GM23338 (cell line): ENCODE measurements at regions not wholly inside any gene's neighbourhood (a gene's known extent, or its start where the extent isn't known, plus 50 kb on each side); places are given as distances from the start of the nearest gene placed in this dataset.

Experiments used
- ATAC-seq: fragments of 200-7000 bp; cut with Tn5 transposase; 3 replicates; pipeline ENCODE4 v1.9.1; 2020
- DNase-seq: peaks from one replicate; pipeline ENCODE4 v3.0.0-alpha.2; 2015; ENCODE audit warnings: low spot score
- H2AFZ ChIP-seq: fragments of 200-600 bp; sonication (generic); 2 replicates; pipeline ENCODE4 v1.8.0; 2016; ENCODE audit warnings: antibody characterized with exemption, mild to moderate bottlenecking, moderate library complexity
- H3F3A ChIP-seq: fragments of 200-600 bp; sonication (generic); replicated peaks from 2 replicates; pipeline ENCODE4 v1.8.0; 2017; ENCODE audit warnings: antibody characterized with exemption, mixed run types, low read depth
- H3K27ac ChIP-seq: fragments of 200-600 bp; sonication (generic); 2 replicates; pipeline ENCODE4 v1.6.1; 2016; ENCODE audit warnings: low read depth
- H3K27me3 ChIP-seq: fragments of 200-600 bp; sonication (generic); 2 replicates; pipeline ENCODE4 v1.8.0; 2016; ENCODE audit warnings: mild to moderate bottlenecking, mixed run types, moderate library complexity; ENCODE audit not compliant: insufficient read depth
- H3K36me3 ChIP-seq: fragments of 200-600 bp; sonication (generic); 2 replicates; pipeline ENCODE4 v1.8.0; 2016; ENCODE audit warnings: mild to moderate bottlenecking; ENCODE audit not compliant: insufficient read depth
- H3K4me1 ChIP-seq: fragments of 200-600 bp; sonication (generic); 2 replicates; pipeline ENCODE4 v1.8.0; 2016; ENCODE audit warnings: mild to moderate bottlenecking, moderate library complexity; ENCODE audit not compliant: insufficient read depth
- H3K4me2 ChIP-seq: fragments of 200-600 bp; sonication (generic); 2 replicates; pipeline ENCODE4 v1.7.1; 2017; ENCODE audit warnings: mixed run types
- H3K4me3 ChIP-seq: fragments of 200-600 bp; sonication (generic); 2 replicates; pipeline ENCODE4 v1.6.1; 2016; ENCODE audit warnings: mixed run types
- H3K79me2 ChIP-seq: fragments of 200-600 bp; sonication (generic); replicated peaks from 2 replicates; pipeline ENCODE4 v1.8.0; 2017; ENCODE audit warnings: mild to moderate bottlenecking; ENCODE audit not compliant: insufficient read depth
- H3K9me2 ChIP-seq: fragments of 200-600 bp; sonication (generic); 2 replicates; pipeline ENCODE4 v1.8.0; 2017; ENCODE audit not compliant: insufficient read depth
- H4K20me1 ChIP-seq: fragments of 200-600 bp; sonication (generic); replicated peaks from 2 replicates; pipeline ENCODE4 v1.8.0; 2017; ENCODE audit warnings: mild to moderate bottlenecking; ENCODE audit not compliant: insufficient read depth
- H3K27ac Mint-ChIP-seq: 2 replicates; pipeline ENCODE4 v1.8.0; 2020; ENCODE audit warnings: inconsistent platforms, mild to moderate bottlenecking, moderate library complexity, mixed read lengths
- H3K27me3 Mint-ChIP-seq: 3 replicates; pipeline ENCODE4 v1.8.0; 2022; ENCODE audit warnings: low read depth, mild to moderate bottlenecking, moderate library complexity, mixed read lengths, inconsistent platforms; ENCODE audit not compliant: insufficient read depth, poor library complexity
- H3K36me3 Mint-ChIP-seq: 3 replicates; pipeline ENCODE4 v1.8.0; 2021; ENCODE audit warnings: low read depth, mild to moderate bottlenecking, inconsistent platforms, moderate library complexity, mixed read lengths
- H3K4me1 Mint-ChIP-seq: 3 replicates; pipeline ENCODE4 v1.8.0; 2020; ENCODE audit warnings: mild to moderate bottlenecking, inconsistent platforms, mixed read lengths
- H3K4me3 Mint-ChIP-seq: 3 replicates; pipeline ENCODE4 v1.8.0; 2021; ENCODE audit warnings: moderate library complexity, mild to moderate bottlenecking, inconsistent platforms, mixed read lengths
- H3K9me3 Mint-ChIP-seq: 3 replicates; pipeline ENCODE4 v1.8.0; 2020; ENCODE audit warnings: moderate library complexity, mild to moderate bottlenecking, inconsistent platforms, mixed read lengths
- CREB1 ChIP-seq: fragments of 250-450 bp; sonication (Bioruptor Pico); IDR thresholded peaks from 2 replicates; pipeline ENCODE4 v1.5.0; 2020; ENCODE audit warnings: low read depth, mild to moderate bottlenecking, moderate library complexity
- CTCF ChIP-seq, 2 experiments: fragments of 200-600 bp in 1 of 2; sonication (generic) in 1 of 2; conservative IDR thresholded peaks; 2 replicates each; pipeline versions ENCODE4 v1.5.1 to v1.6.1; 2016 to 2017; ENCODE audit warnings: antibody characterized with exemption in 2 of 2, low read depth in 2 of 2, mild to moderate bottlenecking in 2 of 2, moderate library complexity in 1 of 2
- EZH2 ChIP-seq: fragments of 200-600 bp; sonication (generic); IDR thresholded peaks from one replicate; pipeline ENCODE4 v1.8.0; 2017; ENCODE audit warnings: antibody characterized with exemption, mild to moderate bottlenecking, low read depth; ENCODE audit not compliant: unreplicated experiment
- EZH2phosphoT487 ChIP-seq: fragments of 200-600 bp; sonication (generic); IDR thresholded peaks from one replicate; pipeline ENCODE4 v1.8.1; 2018; ENCODE audit warnings: antibody characterized with exemption; ENCODE audit not compliant: unreplicated experiment
- JUNB ChIP-seq: IDR thresholded peaks from one replicate; pipeline ENCODE4 v1.6.1; 2016; ENCODE audit warnings: antibody characterized with exemption; ENCODE audit not compliant: unreplicated experiment
- NANOG ChIP-seq: IDR thresholded peaks from 2 replicates; pipeline ENCODE4 v1.6.1; 2016; ENCODE audit warnings: antibody characterized with exemption, borderline replicate concordance
- POLR2AphosphoS5 ChIP-seq: IDR thresholded peaks from 2 replicates; pipeline ENCODE4 v1.6.1; 2016; ENCODE audit warnings: antibody characterized with exemption, low read depth
- REST ChIP-seq: IDR thresholded peaks from one replicate; pipeline ENCODE4 v1.6.1; 2018; ENCODE audit warnings: antibody characterized with exemption; ENCODE audit not compliant: unreplicated experiment
- STAT1 ChIP-seq: IDR thresholded peaks from one replicate; pipeline ENCODE4 v1.6.1; 2016; ENCODE audit warnings: antibody characterized with exemption; ENCODE audit not compliant: unreplicated experiment
- ZNF114 ChIP-seq: fragments of 250-450 bp; sonication (Bioruptor Pico); IDR thresholded peaks from 2 replicates; pipeline ENCODE4 v1.5.0; 2020; ENCODE audit warnings: mild to moderate bottlenecking, moderate library complexity
- ZNF331 ChIP-seq: fragments of 250-450 bp; sonication (Bioruptor Pico); IDR thresholded peaks from 2 replicates; pipeline ENCODE4 v1.5.0; 2020; ENCODE audit warnings: low read depth, mild to moderate bottlenecking, moderate library complexity
- ZNF462 ChIP-seq: fragments of 250-450 bp; sonication (Bioruptor Pico); IDR thresholded peaks from 2 replicates; pipeline ENCODE4 v1.5.0; 2020; ENCODE audit warnings: mild to moderate bottlenecking, moderate library complexity
- TF ChIP-seq, protein P1 (sequence below): IDR thresholded peaks from 2 replicates; pipeline ENCODE4 v1.6.1; 2016; ENCODE audit warnings: antibody characterized with exemption

DNA sequence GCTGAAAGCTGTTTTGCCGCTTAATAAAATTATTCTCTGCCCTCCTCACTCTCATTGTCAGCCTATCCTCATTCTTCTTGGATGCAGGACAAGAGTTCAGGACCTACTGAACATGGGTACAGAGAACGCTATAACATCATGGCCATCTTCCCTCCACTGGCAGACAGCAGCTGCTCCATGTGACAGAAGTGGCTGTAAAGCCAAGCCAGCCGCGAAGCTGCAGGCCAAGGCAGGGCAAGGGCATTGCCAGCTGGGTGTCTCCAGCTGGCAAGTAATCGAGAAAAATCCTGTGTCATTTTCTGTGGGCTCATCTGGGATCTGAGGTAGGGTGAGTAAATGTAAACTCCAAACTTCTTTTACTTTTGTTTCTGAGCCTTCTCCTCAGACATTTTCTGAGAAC lies 84.8 kb downstream of the SLC25A46 start:
- no peaks in the 10 kb centered on the region for H3K4me1 ChIP-seq
- no peak overlapping the region for H3K4me2 ChIP-seq
- H3K36me3 ChIP-seq, result 0 out of 2 replicates have a peak, but pooled peaks cover 16% of the 10 kb centered on the region
- Mint-ChIP-seq H3K4me1 (no peaks in the 10 kb centered on the region), H3K4me3 (no peak overlapping the region), H3K36me3 (peaks cover 23% of the 10 kb centered on the region; the same call in 2 of the 3 replicates), H3K27ac (no peak overlapping the region), H3K9me3 (peaks cover 55% of the 10 kb centered on the region), H3K27me3 (peaks cover 3% of the 10 kb centered on the region)
- TF ChIP-seq EZH2, result no peak
- TF ChIP-seq CTCF (conservative IDR thresholded peaks at IDR 0.05; ENCODE audit: low read depth in 2 of 2), result no peak
- TF ChIP-seq CREB1 (CRISPR knock-in tag), result no peak
- TF ChIP-seq STAT1, result no peak
- no peak for TF ChIP-seq POLR2AphosphoS5
- TF ChIP-seq, protein P1, sequence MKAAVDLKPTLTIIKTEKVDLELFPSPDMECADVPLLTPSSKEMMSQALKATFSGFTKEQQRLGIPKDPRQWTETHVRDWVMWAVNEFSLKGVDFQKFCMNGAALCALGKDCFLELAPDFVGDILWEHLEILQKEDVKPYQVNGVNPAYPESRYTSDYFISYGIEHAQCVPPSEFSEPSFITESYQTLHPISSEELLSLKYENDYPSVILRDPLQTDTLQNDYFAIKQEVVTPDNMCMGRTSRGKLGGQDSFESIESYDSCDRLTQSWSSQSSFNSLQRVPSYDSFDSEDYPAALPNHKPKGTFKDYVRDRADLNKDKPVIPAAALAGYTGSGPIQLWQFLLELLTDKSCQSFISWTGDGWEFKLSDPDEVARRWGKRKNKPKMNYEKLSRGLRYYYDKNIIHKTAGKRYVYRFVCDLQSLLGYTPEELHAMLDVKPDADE, result no peak
- no peak for TF ChIP-seq ZNF114
- no peak for TF ChIP-seq JUNB
- no peak for TF ChIP-seq EZH2phosphoT487
- TF ChIP-seq NANOG, result no peak
- TF ChIP-seq REST, result no peak
- TF ChIP-seq ZNF462 (CRISPR knock-in tag), result no peak
- no peak for TF ChIP-seq ZNF331
- H3K27me3 ChIP-seq, result no peaks in the 10 kb centered on the region
- H4K20me1 ChIP-seq, result no peaks in the 10 kb centered on the region
- no peaks in the 10 kb centered on the region for H3F3A ChIP-seq
- ATAC-seq (no peak), DNase-seq (no peak)
- H3K9me2 ChIP-seq, result no peaks in the 10 kb centered on the region
- no peak overlapping the region for H2AFZ ChIP-seq
- no peak overlapping the region for H3K4me3 ChIP-seq
- H3K27ac ChIP-seq, result no peak overlapping the region
- no peaks in the 10 kb centered on the region for H3K79me2 ChIP-seq
